Liver (tissue), 8 donors: ENCODE measurements at regions not wholly inside any gene's neighbourhood (a gene's known extent, or its start where the extent isn't known, plus 50 kb on each side); places are given as distances from the start of the nearest gene placed in this dataset.

Source experiments
- DNase-seq: peaks from one replicate; pipeline ENCODE4 v3.0.0-alpha.2; 2017; ENCODE audit warnings: low spot score
- H3K27ac ChIP-seq, 2 donors: one replicate each; pipeline ENCODE4 v1.7.0; 2013; ENCODE audit warnings: inconsistent platforms in 2 of 2, low read length in 2 of 2, control low read depth in 1 of 2, low read depth in 1 of 2, mild to moderate bottlenecking in 1 of 2
- H3K27me3 ChIP-seq, 4 donors: one replicate each; pipeline versions ENCODE4 v1.6.1 to v1.7.0; 2013; ENCODE audit warnings: low read length in 3 of 4, inconsistent platforms in 1 of 4, mild to moderate bottlenecking in 1 of 4, moderate library complexity in 1 of 4; ENCODE audit not compliant: control insufficient read depth in 4 of 4, insufficient read depth in 4 of 4
- H3K36me3 ChIP-seq, 4 donors: one replicate each; pipeline versions ENCODE4 v1.6.1 to v1.7.0; 2013; ENCODE audit warnings: low read length in 3 of 4, mild to moderate bottlenecking in 3 of 4, low read depth in 1 of 4, moderate library complexity in 1 of 4; ENCODE audit not compliant: control insufficient read depth in 4 of 4, insufficient read depth in 3 of 4
- H3K4me1 ChIP-seq, 4 donors: one replicate each; pipeline versions ENCODE4 v1.6.1 to v1.7.0; 2013; ENCODE audit warnings: low read length in 3 of 4, mild to moderate bottlenecking in 3 of 4, moderate library complexity in 1 of 4; ENCODE audit not compliant: control insufficient read depth in 4 of 4, insufficient read depth in 4 of 4
- H3K4me3 ChIP-seq, 3 donors: one replicate each; pipeline versions ENCODE4 v1.6.1 to v1.7.0; 2013; ENCODE audit warnings: low read length in 3 of 3, control low read depth in 1 of 3, low read depth in 1 of 3, mild to moderate bottlenecking in 1 of 3
- H3K9ac ChIP-seq, 2 donors: one replicate each; pipeline ENCODE4 v1.7.0; 2013; ENCODE audit warnings: low read length in 2 of 2, mild to moderate bottlenecking in 2 of 2, moderate library complexity in 2 of 2, control low read depth in 1 of 2, low read depth in 1 of 2
- H3K9me3 ChIP-seq, 4 donors: one replicate each; pipeline versions ENCODE4 v1.6.1 to v1.7.0; 2013; ENCODE audit warnings: low read length in 3 of 4; ENCODE audit not compliant: control insufficient read depth in 4 of 4
- EGR1 ChIP-seq, 2 donors: IDR thresholded peaks; 2 replicates each; pipeline ENCODE4 v1.6.1; 2016 to 2018; ENCODE audit warnings: antibody characterized with exemption in 2 of 2, low read depth in 2 of 2
- FOXA1 ChIP-seq: IDR thresholded peaks from 2 replicates; pipeline ENCODE4 v1.6.1; 2016; ENCODE audit warnings: antibody characterized with exemption
- HNF4A ChIP-seq, 2 donors: conservative IDR thresholded peaks; 2 replicates each; pipeline ENCODE4 v1.6.1; 2016; ENCODE audit warnings: antibody characterized with exemption in 2 of 2, mild to moderate bottlenecking in 2 of 2
- HNF4G ChIP-seq: IDR thresholded peaks from 2 replicates; pipeline ENCODE4 v1.6.1; 2016; ENCODE audit warnings: antibody characterized with exemption
- RAD21 ChIP-seq, 2 donors: IDR thresholded peaks; 2 replicates each; pipeline ENCODE4 v1.6.1; 2016; ENCODE audit warnings: antibody characterized with exemption in 2 of 2, mild to moderate bottlenecking in 2 of 2
- SP1 ChIP-seq: IDR thresholded peaks from 2 replicates; pipeline ENCODE4 v1.6.1; 2018; ENCODE audit warnings: antibody characterized with exemption, mild to moderate bottlenecking
- TAF1 ChIP-seq: conservative IDR thresholded peaks from 2 replicates; pipeline ENCODE4 v1.6.1; 2016; ENCODE audit warnings: antibody characterized with exemption, mild to moderate bottlenecking
- YY1 ChIP-seq: IDR thresholded peaks from 2 replicates; pipeline ENCODE4 v1.6.1; 2016; ENCODE audit warnings: antibody characterized with exemption, mild to moderate bottlenecking
- WGBS: extraction: QIAGEN DNeasy Blood & Tissue Kit; methylation state at CpG from one replicate; pipeline ENCODE4 v1.1.7; 2013; 5-methylcytosine and 5-hydroxymethylcytosine counted together
- TF ChIP-seq, protein P1 (sequence below): IDR thresholded peaks from 2 replicates; pipeline ENCODE4 v1.6.1; 2016; ENCODE audit warnings: antibody characterized with exemption
- TF ChIP-seq, protein P2 (sequence below): IDR thresholded peaks from 2 replicates; pipeline ENCODE4 v1.6.1; 2016; ENCODE audit warnings: antibody characterized with exemption, mild to moderate bottlenecking
- TF ChIP-seq, protein P3 (sequence below): IDR thresholded peaks from 2 replicates; pipeline ENCODE4 v1.6.1; 2016; ENCODE audit warnings: antibody characterized with exemption
- TF ChIP-seq, protein P4 (sequence below): fragments of 150-350 bp; IDR thresholded peaks from 2 replicates; pipeline ENCODE4 v1.5.1; 2017; ENCODE audit warnings: improper control_type of control experiment, low read depth, low read length; ENCODE audit not compliant: missing input control
- donor health status: healthy.
- donor health status: healthy.
- donor health status: healthy.
- donor health status: healthy.
- donor health status: healthy.

DNA sequence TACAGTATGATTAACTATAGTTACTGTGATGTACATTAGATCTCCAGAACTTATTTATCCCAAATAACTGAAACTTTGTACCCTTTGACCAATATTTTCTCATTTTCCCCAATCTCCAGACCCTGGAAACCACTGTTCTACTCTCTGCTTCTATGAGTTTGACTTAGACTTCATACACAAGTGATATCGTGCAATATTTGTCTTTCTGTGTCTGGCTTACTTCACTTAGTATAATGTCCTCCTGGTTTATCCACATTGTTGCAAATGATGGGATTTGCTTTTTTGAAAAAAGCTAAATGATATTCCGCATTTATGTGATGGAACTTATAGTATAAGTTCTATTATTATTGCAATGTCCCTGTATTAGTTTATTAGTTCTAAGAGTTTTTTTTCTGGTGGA, 81.8 kb upstream of the SOD3 start:
- DNase-seq, result no peak
- Histone ChIP-seq H3K4me1 (no peaks in the 10 kb centered on the region), H3K36me3 (no peaks in the 10 kb centered on the region), H3K9ac (no peak overlapping the region), H3K27me3 (no peaks in the 10 kb centered on the region), H3K9me3 (peaks cover 0 to 5% (median 2%) of the 10 kb centered on the region in 4 donors), H3K4me3 (no peak overlapping the region), H3K27ac (no peak overlapping the region)
- WGBS, result 68% methylated on average over 2 of the region's 2 CpGs
- TF ChIP-seq EGR1 (IDR thresholded peaks at IDR 0.05; ENCODE audit: low read depth in 2 of 2), result no peak
- TF ChIP-seq, protein P1, sequence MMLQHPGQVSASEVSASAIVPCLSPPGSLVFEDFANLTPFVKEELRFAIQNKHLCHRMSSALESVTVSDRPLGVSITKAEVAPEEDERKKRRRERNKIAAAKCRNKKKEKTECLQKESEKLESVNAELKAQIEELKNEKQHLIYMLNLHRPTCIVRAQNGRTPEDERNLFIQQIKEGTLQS, result no peak

DNA sequence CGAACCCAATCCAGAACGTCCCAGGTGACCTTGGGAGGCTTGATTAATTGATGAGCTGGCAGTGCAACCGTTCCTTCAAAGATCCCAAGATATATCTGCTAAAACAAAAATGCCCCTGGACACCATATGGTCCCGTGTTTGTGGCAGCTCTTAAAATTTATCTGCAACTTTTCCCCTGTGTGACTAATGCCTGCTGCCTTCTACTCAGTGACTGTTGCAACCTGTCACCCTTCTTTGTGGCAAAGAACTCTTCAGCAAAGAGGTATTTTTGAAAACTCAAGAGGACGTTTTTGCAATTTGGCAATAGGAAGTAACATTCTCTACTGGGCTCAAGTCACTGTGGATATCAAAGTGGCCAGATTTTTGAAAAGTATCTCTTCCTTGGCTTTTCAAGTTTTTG, 75.8 kb upstream of the SOD3 start:
- 56% methylated on average over 5 of the region's 5 CpGs for WGBS

More for the DNA sequence above, 75.8 kb upstream of the SOD3 start:
- no peaks in the 10 kb centered on the region for H3K27me3 ChIP-seq
- TF ChIP-seq, protein P2, sequence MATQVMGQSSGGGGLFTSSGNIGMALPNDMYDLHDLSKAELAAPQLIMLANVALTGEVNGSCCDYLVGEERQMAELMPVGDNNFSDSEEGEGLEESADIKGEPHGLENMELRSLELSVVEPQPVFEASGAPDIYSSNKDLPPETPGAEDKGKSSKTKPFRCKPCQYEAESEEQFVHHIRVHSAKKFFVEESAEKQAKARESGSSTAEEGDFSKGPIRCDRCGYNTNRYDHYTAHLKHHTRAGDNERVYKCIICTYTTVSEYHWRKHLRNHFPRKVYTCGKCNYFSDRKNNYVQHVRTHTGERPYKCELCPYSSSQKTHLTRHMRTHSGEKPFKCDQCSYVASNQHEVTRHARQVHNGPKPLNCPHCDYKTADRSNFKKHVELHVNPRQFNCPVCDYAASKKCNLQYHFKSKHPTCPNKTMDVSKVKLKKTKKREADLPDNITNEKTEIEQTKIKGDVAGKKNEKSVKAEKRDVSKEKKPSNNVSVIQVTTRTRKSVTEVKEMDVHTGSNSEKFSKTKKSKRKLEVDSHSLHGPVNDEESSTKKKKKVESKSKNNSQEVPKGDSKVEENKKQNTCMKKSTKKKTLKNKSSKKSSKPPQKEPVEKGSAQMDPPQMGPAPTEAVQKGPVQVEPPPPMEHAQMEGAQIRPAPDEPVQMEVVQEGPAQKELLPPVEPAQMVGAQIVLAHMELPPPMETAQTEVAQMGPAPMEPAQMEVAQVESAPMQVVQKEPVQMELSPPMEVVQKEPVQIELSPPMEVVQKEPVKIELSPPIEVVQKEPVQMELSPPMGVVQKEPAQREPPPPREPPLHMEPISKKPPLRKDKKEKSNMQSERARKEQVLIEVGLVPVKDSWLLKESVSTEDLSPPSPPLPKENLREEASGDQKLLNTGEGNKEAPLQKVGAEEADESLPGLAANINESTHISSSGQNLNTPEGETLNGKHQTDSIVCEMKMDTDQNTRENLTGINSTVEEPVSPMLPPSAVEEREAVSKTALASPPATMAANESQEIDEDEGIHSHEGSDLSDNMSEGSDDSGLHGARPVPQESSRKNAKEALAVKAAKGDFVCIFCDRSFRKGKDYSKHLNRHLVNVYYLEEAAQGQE, result no peak
- TF ChIP-seq, protein P1, result no peak
- TF ChIP-seq HNF4G (no peak), HNF4A (conservative IDR thresholded peaks at IDR 0.05) (no peak), FOXA1 (no peak), RAD21 (IDR thresholded peaks at IDR 0.05) (no peak), SP1 (no peak), TAF1 (no peak), YY1 (no peak)
- TF ChIP-seq, protein P3, sequence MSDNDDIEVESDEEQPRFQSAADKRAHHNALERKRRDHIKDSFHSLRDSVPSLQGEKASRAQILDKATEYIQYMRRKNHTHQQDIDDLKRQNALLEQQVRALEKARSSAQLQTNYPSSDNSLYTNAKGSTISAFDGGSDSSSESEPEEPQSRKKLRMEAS, result no peak
- TF ChIP-seq, protein P4, sequence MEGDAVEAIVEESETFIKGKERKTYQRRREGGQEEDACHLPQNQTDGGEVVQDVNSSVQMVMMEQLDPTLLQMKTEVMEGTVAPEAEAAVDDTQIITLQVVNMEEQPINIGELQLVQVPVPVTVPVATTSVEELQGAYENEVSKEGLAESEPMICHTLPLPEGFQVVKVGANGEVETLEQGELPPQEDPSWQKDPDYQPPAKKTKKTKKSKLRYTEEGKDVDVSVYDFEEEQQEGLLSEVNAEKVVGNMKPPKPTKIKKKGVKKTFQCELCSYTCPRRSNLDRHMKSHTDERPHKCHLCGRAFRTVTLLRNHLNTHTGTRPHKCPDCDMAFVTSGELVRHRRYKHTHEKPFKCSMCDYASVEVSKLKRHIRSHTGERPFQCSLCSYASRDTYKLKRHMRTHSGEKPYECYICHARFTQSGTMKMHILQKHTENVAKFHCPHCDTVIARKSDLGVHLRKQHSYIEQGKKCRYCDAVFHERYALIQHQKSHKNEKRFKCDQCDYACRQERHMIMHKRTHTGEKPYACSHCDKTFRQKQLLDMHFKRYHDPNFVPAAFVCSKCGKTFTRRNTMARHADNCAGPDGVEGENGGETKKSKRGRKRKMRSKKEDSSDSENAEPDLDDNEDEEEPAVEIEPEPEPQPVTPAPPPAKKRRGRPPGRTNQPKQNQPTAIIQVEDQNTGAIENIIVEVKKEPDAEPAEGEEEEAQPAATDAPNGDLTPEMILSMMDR, result no peak
- no peak overlapping the region for H3K4me3 ChIP-seq
- no peaks in the 10 kb centered on the region for H3K36me3 ChIP-seq
- no peak overlapping the region for H3K27ac ChIP-seq
- H3K4me1 ChIP-seq, result no peaks in the 10 kb centered on the region
- peaks cover 0 to 2% (median 0%) of the 10 kb centered on the region in 4 donors for H3K9me3 ChIP-seq
- H3K9ac ChIP-seq, result no peak overlapping the region
- DNase-seq, result no peak
